ENCODE measurements at regions not wholly inside any gene's neighbourhood (a gene's known extent, or its start where the extent isn't known, plus 50 kb on each side); places are given as distances from the start of the nearest gene placed in this dataset.

DNA sequence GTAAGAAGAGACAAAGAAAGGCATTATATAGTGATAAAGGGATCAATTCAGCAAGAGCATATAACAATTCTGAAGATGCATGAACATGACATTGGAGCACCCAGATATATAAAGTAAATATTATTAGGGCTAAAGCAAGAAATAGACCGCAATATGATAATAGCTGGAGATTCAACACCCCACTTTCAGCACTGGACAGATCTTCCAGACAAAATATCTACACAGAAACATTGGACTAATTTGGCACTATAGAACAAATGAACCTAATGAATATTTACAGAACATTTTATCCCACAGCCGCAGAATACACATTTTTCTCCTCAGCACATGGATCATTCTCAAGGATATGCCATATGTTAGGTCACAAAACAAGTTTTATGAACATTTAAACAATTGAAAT lies 633.1 kb downstream of the JRKL start:
- Histone ChIP-seq H3K27ac (ENCODE audit: control insufficient read depth, insufficient read depth) (no peak overlapping the region), H4K20me1 (ENCODE audit: control insufficient read depth, insufficient read depth) (no peaks in the 10 kb centered on the region), H3K4me1 (ENCODE audit: control insufficient read depth, insufficient read depth, low read length) (no peaks in the 10 kb centered on the region), H3K79me2 (ENCODE audit: control insufficient read depth, insufficient read depth, low read length) (no peaks in the 10 kb centered on the region), H3K4me3 (no peak overlapping the region), H3K9me3 (replicated peaks; ENCODE audit: control insufficient read depth, insufficient read depth, low read length) (no peaks in the 10 kb centered on the region), H3K36me3 (ENCODE audit: control insufficient read depth in 2 of 2, insufficient read depth in 2 of 2, low read length in 1 of 2) (no peaks in the 10 kb centered on the region), H3K9ac (ENCODE audit: control insufficient read depth, insufficient read depth, low read length) (no peak overlapping the region), H3K4me2 (ENCODE audit: control insufficient read depth, insufficient read depth) (no peak overlapping the region), H2AFZ (ENCODE audit: control insufficient read depth, low read depth, low read length) (no peak overlapping the region), H3K27me3 (replicated peaks in 1 of 2; ENCODE audit: control insufficient read depth in 2 of 2, insufficient read depth in 2 of 2, low read length in 1 of 2) (no peaks in the 10 kb centered on the region)
- DNase-seq (ENCODE audit: low read depth, low spot score) (no peak), FAIRE-seq (no peak), ATAC-seq (no peak)
- RAD21 ChIA-PET (ENCODE audit: unreplicated experiment): no interaction called here
- WGBS (ENCODE audit: insufficient coverage, insufficient replicate concordance, low lambda C conversion rate, missing lambda C conversion rate): 13% methylated on average over 2 of the region's 2 CpGs
- POLR2A ChIA-PET: no interaction called here
- BruUV-seq (replicated peaks): no TSS peak
- SMC1A ChIA-PET (ENCODE audit: uncharacterized antibody, unreplicated experiment): no interaction called here
- no peak for TF ChIP-seq NBN (IDR thresholded peaks at IDR 0.05)
- TF ChIP-seq MTA2 (IDR thresholded peaks at IDR 0.05; ENCODE audit: low read depth): no peak
- TF ChIP-seq RELA (IDR thresholded peaks at IDR 0.05; ENCODE audit: borderline replicate concordance, partially characterized antibody): no peak
- no peak for TF ChIP-seq CHD1 (IDR thresholded peaks at IDR 0.05; ENCODE audit: low read depth, low read length)
- no peak for TF ChIP-seq CBFB (IDR thresholded peaks at IDR 0.05; ENCODE audit: low read depth)
- no peak for TF ChIP-seq RAD51 (IDR thresholded peaks at IDR 0.05)
- TF ChIP-seq, protein P1, sequence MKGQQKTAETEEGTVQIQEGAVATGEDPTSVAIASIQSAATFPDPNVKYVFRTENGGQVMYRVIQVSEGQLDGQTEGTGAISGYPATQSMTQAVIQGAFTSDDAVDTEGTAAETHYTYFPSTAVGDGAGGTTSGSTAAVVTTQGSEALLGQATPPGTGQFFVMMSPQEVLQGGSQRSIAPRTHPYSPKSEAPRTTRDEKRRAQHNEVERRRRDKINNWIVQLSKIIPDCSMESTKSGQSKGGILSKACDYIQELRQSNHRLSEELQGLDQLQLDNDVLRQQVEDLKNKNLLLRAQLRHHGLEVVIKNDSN (IDR thresholded peaks at IDR 0.05; ENCODE audit: borderline replicate concordance, extremely low read length, insufficient read depth, low read depth, low read length): no peak
- no peak for TF ChIP-seq TARDBP (IDR thresholded peaks at IDR 0.05; ENCODE audit: borderline replicate concordance)
- TF ChIP-seq BMI1 (IDR thresholded peaks at IDR 0.05; ENCODE audit: borderline replicate concordance): no peak
- no peak for TF ChIP-seq NFXL1 (IDR thresholded peaks at IDR 0.05; ENCODE audit: borderline replicate concordance)
- TF ChIP-seq EED (IDR thresholded peaks at IDR 0.05; ENCODE audit: low read depth): no peak
- no peak for TF ChIP-seq ETV6 (conservative IDR thresholded peaks at IDR 0.05 in 1 of 2, IDR thresholded peaks at IDR 0.05 in 1 of 2; ENCODE audit: borderline replicate concordance in 1 of 2, low read depth in 1 of 2)
- TF ChIP-seq, protein P2, sequence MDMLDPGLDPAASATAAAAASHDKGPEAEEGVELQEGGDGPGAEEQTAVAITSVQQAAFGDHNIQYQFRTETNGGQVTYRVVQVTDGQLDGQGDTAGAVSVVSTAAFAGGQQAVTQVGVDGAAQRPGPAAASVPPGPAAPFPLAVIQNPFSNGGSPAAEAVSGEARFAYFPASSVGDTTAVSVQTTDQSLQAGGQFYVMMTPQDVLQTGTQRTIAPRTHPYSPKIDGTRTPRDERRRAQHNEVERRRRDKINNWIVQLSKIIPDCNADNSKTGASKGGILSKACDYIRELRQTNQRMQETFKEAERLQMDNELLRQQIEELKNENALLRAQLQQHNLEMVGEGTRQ (IDR thresholded peaks at IDR 0.05; ENCODE audit: borderline replicate concordance, low read depth, low read length): no peak
- TF ChIP-seq TAF1 (IDR thresholded peaks at IDR 0.05; ENCODE audit: borderline replicate concordance, low read depth, low read length): no peak
- TF ChIP-seq HDGF (IDR thresholded peaks at IDR 0.05): no peak
- no peak for TF ChIP-seq RBBP5 (conservative IDR thresholded peaks at IDR 0.05)
- no peak for TF ChIP-seq POLR2AphosphoS2 (IDR thresholded peaks at IDR 0.05; ENCODE audit: low read depth, low read length)
- no peak for TF ChIP-seq IRF3 (IDR thresholded peaks at IDR 0.05)
- TF ChIP-seq, protein P3, sequence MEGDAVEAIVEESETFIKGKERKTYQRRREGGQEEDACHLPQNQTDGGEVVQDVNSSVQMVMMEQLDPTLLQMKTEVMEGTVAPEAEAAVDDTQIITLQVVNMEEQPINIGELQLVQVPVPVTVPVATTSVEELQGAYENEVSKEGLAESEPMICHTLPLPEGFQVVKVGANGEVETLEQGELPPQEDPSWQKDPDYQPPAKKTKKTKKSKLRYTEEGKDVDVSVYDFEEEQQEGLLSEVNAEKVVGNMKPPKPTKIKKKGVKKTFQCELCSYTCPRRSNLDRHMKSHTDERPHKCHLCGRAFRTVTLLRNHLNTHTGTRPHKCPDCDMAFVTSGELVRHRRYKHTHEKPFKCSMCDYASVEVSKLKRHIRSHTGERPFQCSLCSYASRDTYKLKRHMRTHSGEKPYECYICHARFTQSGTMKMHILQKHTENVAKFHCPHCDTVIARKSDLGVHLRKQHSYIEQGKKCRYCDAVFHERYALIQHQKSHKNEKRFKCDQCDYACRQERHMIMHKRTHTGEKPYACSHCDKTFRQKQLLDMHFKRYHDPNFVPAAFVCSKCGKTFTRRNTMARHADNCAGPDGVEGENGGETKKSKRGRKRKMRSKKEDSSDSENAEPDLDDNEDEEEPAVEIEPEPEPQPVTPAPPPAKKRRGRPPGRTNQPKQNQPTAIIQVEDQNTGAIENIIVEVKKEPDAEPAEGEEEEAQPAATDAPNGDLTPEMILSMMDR (IDR thresholded peaks at IDR 0.05 in 2 of 3, conservative IDR thresholded peaks at IDR 0.05 in 1 of 3; ENCODE audit: control insufficient read depth in 2 of 3, extremely low read depth in 1 of 3, insufficient read depth in 1 of 3, low read depth in 3 of 3, low read length in 3 of 3): no peak
- CTCF ChIA-PET: no interaction called here
- intact Hi-C loops (cut with micrococcal nuclease; ENCODE audit: unreplicated experiment): no loop called here
- in situ Hi-C loops (cut with MboI): no loop called here

All from GM12878 (cell line).